ENCODE measurements at regions not wholly inside any gene's neighbourhood (a gene's known extent, or its start where the extent isn't known, plus 50 kb on each side); places are given as distances from the start of the nearest gene placed in this dataset.
"Not testable (repeated sequence)": the region's sequence is repeated elsewhere in the genome, so short reads cannot be mapped to it uniquely, and the experiment has no call there.

GRCh38 chr9:67334727-67335572, 342.6 kb upstream of the SPATA31A3 start:
- WGBS (ENCODE audit: insufficient coverage) = no CpG with 5 or more reads among the region's 9 CpGs
- H3K4me1 ChIP-seq (ENCODE audit: control insufficient read depth, insufficient read depth, low read length); H3K36me3 Mint-ChIP-seq; H3K36me3 ChIP-seq (ENCODE audit: control insufficient read depth, insufficient read depth, low read length); H3K27ac ChIP-seq (ENCODE audit: low read length); H3K4me3 Mint-ChIP-seq; H3K9me3 Mint-ChIP-seq; H3K9me3 ChIP-seq (ENCODE audit: control insufficient read depth, insufficient read depth, low read length); H3K4me1 Mint-ChIP-seq; H3K4me3 ChIP-seq (ENCODE audit: low read length); H3K27me3 Mint-ChIP-seq (ENCODE audit: low read depth in 2 of 2); DNase-seq; H3K27me3 ChIP-seq (ENCODE audit: control insufficient read depth, insufficient read depth, low read length); intact Hi-C loops (cut with micrococcal nuclease); H3K27ac Mint-ChIP-seq: not testable (repeated sequence)
- peak in 1 of 3 donors; percentile 24 for ATAC-seq

GRCh38 chr9:67331634-67332033, 339.3 kb upstream of the SPATA31A3 start:
- H3K4me1 ChIP-seq (ENCODE audit: control insufficient read depth, insufficient read depth, low read length); H3K27ac Mint-ChIP-seq; H3K36me3 ChIP-seq (ENCODE audit: control insufficient read depth, insufficient read depth, low read length); H3K9me3 ChIP-seq (ENCODE audit: control insufficient read depth, insufficient read depth, low read length); H3K27me3 Mint-ChIP-seq (ENCODE audit: low read depth in 2 of 2); H3K27me3 ChIP-seq (ENCODE audit: control insufficient read depth, insufficient read depth, low read length); H3K4me3 ChIP-seq (ENCODE audit: low read length); ATAC-seq; H3K9me3 Mint-ChIP-seq; H3K4me1 Mint-ChIP-seq; H3K4me3 Mint-ChIP-seq; intact Hi-C loops (cut with micrococcal nuclease); H3K27ac ChIP-seq (ENCODE audit: low read length); DNase-seq; H3K36me3 Mint-ChIP-seq: not testable (repeated sequence)
- WGBS (ENCODE audit: insufficient coverage) = no CpG with 5 or more reads among the region's 2 CpGs

- H3K4me1 ChIP-seq (ENCODE audit: control insufficient read depth, insufficient read depth, low read length); H3K9me3 ChIP-seq (ENCODE audit: control insufficient read depth, insufficient read depth, low read length); H3K27ac ChIP-seq (ENCODE audit: low read length); H3K4me3 Mint-ChIP-seq; H3K4me1 Mint-ChIP-seq; intact Hi-C loops (cut with micrococcal nuclease); H3K27ac Mint-ChIP-seq; H3K4me3 ChIP-seq (ENCODE audit: low read length); H3K36me3 ChIP-seq (ENCODE audit: control insufficient read depth, insufficient read depth, low read length); DNase-seq; H3K27me3 Mint-ChIP-seq (ENCODE audit: low read depth in 2 of 2); H3K9me3 Mint-ChIP-seq; ATAC-seq; H3K36me3 Mint-ChIP-seq; H3K27me3 ChIP-seq (ENCODE audit: control insufficient read depth, insufficient read depth, low read length): not testable (repeated sequence)
- WGBS (ENCODE audit: insufficient coverage) = no CpG with 5 or more reads among the region's 2 CpGs
Measured at GRCh38 chr9:67313409-67313808, 321.1 kb upstream of the SPATA31A3 start.

- H3K9me3 Mint-ChIP-seq; ATAC-seq; H3K27ac ChIP-seq (ENCODE audit: low read length); H3K27me3 ChIP-seq (ENCODE audit: control insufficient read depth, insufficient read depth, low read length); H3K36me3 Mint-ChIP-seq; H3K4me3 Mint-ChIP-seq; H3K4me3 ChIP-seq (ENCODE audit: low read length); H3K4me1 ChIP-seq (ENCODE audit: control insufficient read depth, insufficient read depth, low read length); H3K36me3 ChIP-seq (ENCODE audit: control insufficient read depth, insufficient read depth, low read length); H3K9me3 ChIP-seq (ENCODE audit: control insufficient read depth, insufficient read depth, low read length); intact Hi-C loops (cut with micrococcal nuclease); DNase-seq; H3K27ac Mint-ChIP-seq; H3K27me3 Mint-ChIP-seq (ENCODE audit: low read depth in 2 of 2); H3K4me1 Mint-ChIP-seq: not testable (repeated sequence)
- no CpG with 5 or more reads among the region's 5 CpGs for WGBS (ENCODE audit: insufficient coverage)
Measured at GRCh38 chr9:67312504-67312903, 320.2 kb upstream of the SPATA31A3 start.

- H3K9me3 ChIP-seq (ENCODE audit: control insufficient read depth, insufficient read depth, low read length); H3K36me3 ChIP-seq (ENCODE audit: control insufficient read depth, insufficient read depth, low read length); H3K27ac Mint-ChIP-seq; H3K27me3 Mint-ChIP-seq (ENCODE audit: low read depth in 2 of 2); H3K27me3 ChIP-seq (ENCODE audit: control insufficient read depth, insufficient read depth, low read length); H3K4me1 ChIP-seq (ENCODE audit: control insufficient read depth, insufficient read depth, low read length); H3K27ac ChIP-seq (ENCODE audit: low read length); ATAC-seq; H3K9me3 Mint-ChIP-seq; intact Hi-C loops (cut with micrococcal nuclease); DNase-seq; H3K4me1 Mint-ChIP-seq; H3K4me3 Mint-ChIP-seq; H3K4me3 ChIP-seq (ENCODE audit: low read length); H3K36me3 Mint-ChIP-seq: not testable (repeated sequence)
- no CpG with 5 or more reads among the region's 8 CpGs for WGBS (ENCODE audit: insufficient coverage)
Measured at GRCh38 chr9:67307109-67307508, 314.8 kb upstream of the SPATA31A3 start.

DNA sequence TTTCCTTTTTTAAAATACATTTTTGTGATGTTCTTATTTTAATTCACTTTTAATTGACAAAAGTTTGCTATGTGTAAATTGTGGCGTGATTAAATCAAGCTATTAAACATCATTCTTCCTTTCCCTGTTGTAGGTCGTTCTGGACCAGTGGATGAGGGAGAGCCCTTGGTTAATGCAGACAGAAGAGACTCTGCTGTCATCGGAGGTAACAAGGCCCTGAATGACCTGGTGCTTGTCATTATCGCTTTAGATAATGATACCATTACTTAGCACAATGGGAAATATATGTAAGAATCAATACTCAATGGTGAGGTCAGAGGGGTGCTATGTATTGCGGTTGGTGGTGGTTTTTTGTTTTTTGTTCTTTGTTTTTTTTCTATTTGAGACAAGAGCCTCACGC, 296.4 kb upstream of the SPATA31A3 start:
- H3K9me3 ChIP-seq (ENCODE audit: control insufficient read depth, insufficient read depth, low read length); H3K27me3 Mint-ChIP-seq (ENCODE audit: low read depth in 2 of 2); H3K4me3 Mint-ChIP-seq; H3K27ac ChIP-seq (ENCODE audit: low read length); H3K36me3 Mint-ChIP-seq; ATAC-seq; intact Hi-C loops (cut with micrococcal nuclease); H3K36me3 ChIP-seq (ENCODE audit: control insufficient read depth, insufficient read depth, low read length); H3K27ac Mint-ChIP-seq; H3K9me3 Mint-ChIP-seq; H3K4me1 Mint-ChIP-seq; H3K4me1 ChIP-seq (ENCODE audit: control insufficient read depth, insufficient read depth, low read length); H3K27me3 ChIP-seq (ENCODE audit: control insufficient read depth, insufficient read depth, low read length); DNase-seq; H3K4me3 ChIP-seq (ENCODE audit: low read length): not testable (repeated sequence)
- no CpG with 5 or more reads among the region's 6 CpGs for WGBS (ENCODE audit: insufficient coverage)

DNA sequence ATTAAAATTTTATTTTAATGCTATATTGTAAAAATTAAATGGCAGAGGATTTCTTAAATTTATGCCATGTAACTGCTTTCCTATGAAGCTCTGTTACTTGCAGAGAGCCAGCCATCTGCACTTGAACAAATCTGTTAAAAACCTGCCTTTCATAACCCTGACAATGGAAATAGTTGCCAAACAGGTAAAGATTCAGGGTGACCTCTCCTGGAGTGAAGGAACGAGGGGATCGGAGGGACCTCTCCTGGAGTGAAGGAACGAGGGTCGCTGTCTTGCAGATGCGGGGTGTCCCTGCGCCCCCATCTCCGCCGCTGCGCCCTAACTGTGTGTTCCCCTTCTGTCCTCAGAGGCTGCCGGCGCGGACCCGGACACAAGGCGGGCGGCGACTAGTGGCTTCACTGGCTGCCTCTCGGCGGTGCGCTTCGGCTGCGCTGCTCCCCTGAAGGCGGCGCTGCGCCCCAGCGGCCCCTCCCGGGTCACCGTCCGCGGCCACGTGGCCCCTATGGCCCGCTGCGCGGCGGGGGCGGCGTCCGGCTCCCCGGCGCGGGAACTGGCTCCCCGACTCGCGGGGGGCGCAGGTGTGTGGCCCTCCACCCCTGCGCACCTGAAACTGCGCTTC, 295.9 kb upstream of the SPATA31A3 start:
- H3K27ac ChIP-seq (ENCODE audit: low read length); DNase-seq; H3K27ac Mint-ChIP-seq; H3K4me3 Mint-ChIP-seq; H3K9me3 Mint-ChIP-seq; H3K27me3 ChIP-seq (ENCODE audit: control insufficient read depth, insufficient read depth, low read length); H3K4me1 Mint-ChIP-seq; ATAC-seq; H3K36me3 Mint-ChIP-seq; H3K27me3 Mint-ChIP-seq (ENCODE audit: low read depth in 2 of 2); intact Hi-C loops (cut with micrococcal nuclease); H3K4me1 ChIP-seq (ENCODE audit: control insufficient read depth, insufficient read depth, low read length); H3K9me3 ChIP-seq (ENCODE audit: control insufficient read depth, insufficient read depth, low read length); H3K4me3 ChIP-seq (ENCODE audit: low read length); H3K36me3 ChIP-seq (ENCODE audit: control insufficient read depth, insufficient read depth, low read length): not testable (repeated sequence)
- no CpG with 5 or more reads among the region's 46 CpGs for WGBS (ENCODE audit: insufficient coverage)

- H3K36me3 ChIP-seq (ENCODE audit: control insufficient read depth, insufficient read depth, low read length); H3K27ac ChIP-seq (ENCODE audit: low read length); H3K4me3 ChIP-seq (ENCODE audit: low read length); H3K4me1 ChIP-seq (ENCODE audit: control insufficient read depth, insufficient read depth, low read length); H3K27me3 Mint-ChIP-seq (ENCODE audit: low read depth in 2 of 2); H3K9me3 ChIP-seq (ENCODE audit: control insufficient read depth, insufficient read depth, low read length); ATAC-seq; H3K36me3 Mint-ChIP-seq; H3K4me3 Mint-ChIP-seq; H3K27ac Mint-ChIP-seq; H3K9me3 Mint-ChIP-seq; H3K4me1 Mint-ChIP-seq; DNase-seq; H3K27me3 ChIP-seq (ENCODE audit: control insufficient read depth, insufficient read depth, low read length); intact Hi-C loops (cut with micrococcal nuclease): not testable (repeated sequence)
- WGBS (ENCODE audit: insufficient coverage) = no CpG with 5 or more reads among the region's 6 CpGs
Measured at GRCh38 chr9:67284299-67284698, 291.9 kb upstream of the SPATA31A3 start.
